Gastrocnemius medialis (tissue), 4 donors: ENCODE measurements at regions not wholly inside any gene's neighbourhood (a gene's known extent, or its start where the extent isn't known, plus 50 kb on each side); places are given as distances from the start of the nearest gene placed in this dataset.

ENCODE experiments used
- CTCF ChIP-seq, 5 experiments: fragments of 450-650 bp in 3 of 5; fragments of 200-600 bp in 2 of 5; sonication (generic) in 2 of 5; IDR thresholded peaks in 4 of 5; conservative IDR thresholded peaks in 1 of 5; 1 replicate in 4 of 5; 2 replicates in 1 of 5; pipeline ENCODE4 v1.5.1; 2016 to 2019; ENCODE audit warnings: antibody characterized with exemption in 5 of 5, mild to moderate bottlenecking in 3 of 5, moderate library complexity in 3 of 5
- POLR2A ChIP-seq, 2 donors: fragments of 450-650 bp; IDR thresholded peaks; one replicate each; pipeline ENCODE4 v1.6.1; 2017; ENCODE audit warnings: antibody characterized with exemption in 2 of 2, mild to moderate bottlenecking in 2 of 2, moderate library complexity in 2 of 2

- TF ChIP-seq POLR2A (IDR thresholded peaks at IDR 0.05) (no peak), CTCF (IDR thresholded peaks at IDR 0.05 in 4 of 5, conservative IDR thresholded peaks at IDR 0.05 in 1 of 5) (no peak)
Measured at GRCh38 chr13:83216479-83217245, 665.6 kb downstream of the SLITRK1 start.
